Fibroblast of lung (primary cell): ENCODE measurements at regions not wholly inside any gene's neighbourhood (a gene's known extent, or its start where the extent isn't known, plus 50 kb on each side); places are given as distances from the start of the nearest gene placed in this dataset.

ENCODE experiments used
- DNase-seq, 2 donors: peaks; one replicate each; pipeline versions ENCODE4 v3.0.0 to v3.0.0-alpha.2; 2010; ENCODE audit warnings: low read depth in 2 of 2
- H2AFZ ChIP-seq: 2 replicates; pipeline ENCODE4 v1.5.1; 2012; ENCODE audit warnings: low read length, control low read depth, inconsistent platforms
- H3K27ac ChIP-seq: 2 replicates; pipeline ENCODE4 v1.5.1; 2011; ENCODE audit warnings: low read length, control low read depth; ENCODE audit not compliant: insufficient read depth
- H3K27me3 ChIP-seq: 2 replicates; pipeline ENCODE4 v1.5.1; 2011; ENCODE audit warnings: mild to moderate bottlenecking, low read length; ENCODE audit not compliant: control insufficient read depth, insufficient read depth
- H3K36me3 ChIP-seq: 2 replicates; pipeline ENCODE4 v1.5.1; 2011; ENCODE audit warnings: low read length; ENCODE audit not compliant: control insufficient read depth, insufficient read depth
- H3K4me1 ChIP-seq: 2 replicates; pipeline ENCODE4 v1.5.1; 2011; ENCODE audit warnings: low read length; ENCODE audit not compliant: control insufficient read depth, insufficient read depth; ENCODE audit errors: extremely low read depth
- H3K4me2 ChIP-seq: 2 replicates; pipeline ENCODE4 v1.5.1; 2011; ENCODE audit warnings: low read length, control low read depth; ENCODE audit not compliant: insufficient read depth; ENCODE audit errors: extremely low read depth
- H3K4me3 ChIP-seq, 4 experiments: fragments of 200-600 bp in 1 of 4; sonication (generic) in 1 of 4; replicated peaks in 1 of 4; 2 replicates each; pipeline ENCODE4 v1.5.1; 2011 to 2016; ENCODE audit warnings: low read length in 4 of 4, low read depth in 3 of 4, mild to moderate bottlenecking in 3 of 4, control low read depth in 2 of 4, inconsistent platforms in 1 of 4, mixed read lengths in 1 of 4; ENCODE audit not compliant: insufficient read depth in 1 of 4; ENCODE audit errors: control extremely low read depth in 1 of 4
- H3K79me2 ChIP-seq: 2 replicates; pipeline ENCODE4 v1.5.1; 2012; ENCODE audit warnings: mild to moderate bottlenecking, low read length, inconsistent platforms; ENCODE audit not compliant: control insufficient read depth, insufficient read depth
- H3K9ac ChIP-seq: 2 replicates; pipeline ENCODE4 v1.5.1; 2011; ENCODE audit warnings: mild to moderate bottlenecking, low read length, control low read depth; ENCODE audit not compliant: insufficient read depth
- H3K9me3 ChIP-seq: 2 replicates; pipeline ENCODE4 v1.5.1; 2012; ENCODE audit warnings: low read depth, low read length; ENCODE audit not compliant: control insufficient read depth, insufficient read depth
- H4K20me1 ChIP-seq: 2 replicates; pipeline ENCODE4 v1.5.1; 2011; ENCODE audit warnings: low read length; ENCODE audit not compliant: control insufficient read depth, insufficient read depth; ENCODE audit errors: extremely low read depth
- CTCF ChIP-seq, 2 donors: IDR thresholded peaks in 1 of 2; conservative IDR thresholded peaks in 1 of 2; 1 replicate in 1 of 2; 2 replicates in 1 of 2; pipeline ENCODE4 v1.5.1; 2011 to 2012; ENCODE audit warnings: low read length in 2 of 2, control low read depth in 1 of 2, inconsistent platforms in 1 of 2, low read depth in 1 of 2, mild to moderate bottlenecking in 1 of 2
- EZH2 ChIP-seq: IDR thresholded peaks from 2 replicates; pipeline ENCODE4 v1.5.1; 2012; ENCODE audit warnings: low read length, control low read depth, mild to moderate bottlenecking; ENCODE audit errors: missing control alignments

- Histone ChIP-seq H3K79me2 (no peaks in the 10 kb centered on the region), H3K4me1 (no peaks in the 10 kb centered on the region), H3K27me3 (no peaks in the 10 kb centered on the region), H3K36me3 (no peaks in the 10 kb centered on the region), H2AFZ (no peak overlapping the region), H3K27ac (no peak overlapping the region), H3K9me3 (no peaks in the 10 kb centered on the region), H4K20me1 (no peaks in the 10 kb centered on the region), H3K4me3 (no peak overlapping the region), H3K4me2 (no peak overlapping the region), H3K9ac (no peak overlapping the region)
- DNase-seq = peak in 1 of 2 donors; percentile 73
- TF ChIP-seq EZH2 (no peak), CTCF (conservative IDR thresholded peaks at IDR 0.05 in 1 of 2, IDR thresholded peaks at IDR 0.05 in 1 of 2; ENCODE audit: low read depth in 1 of 2, low read length in 2 of 2) (no peak)
Measured at GRCh38 chr2:19664646-19665045, 237.1 kb downstream of the TTC32 start.

GRCh38 chr2:19659024-19659792 is 242.6 kb downstream of the TTC32 start:
- Histone ChIP-seq H4K20me1 (no peaks in the 10 kb centered on the region), H3K4me3 (no peak overlapping the region), H3K27ac (no peak overlapping the region), H3K27me3 (no peaks in the 10 kb centered on the region), H3K36me3 (no peaks in the 10 kb centered on the region), H3K4me1 (no peaks in the 10 kb centered on the region), H3K79me2 (no peaks in the 10 kb centered on the region), H3K9me3 (no peaks in the 10 kb centered on the region), H2AFZ (no peak overlapping the region), H3K9ac (no peak overlapping the region), H3K4me2 (no peak overlapping the region)
- TF ChIP-seq EZH2 = no peak
- TF ChIP-seq CTCF (conservative IDR thresholded peaks at IDR 0.05 in 1 of 2, IDR thresholded peaks at IDR 0.05 in 1 of 2; ENCODE audit: low read depth in 1 of 2, low read length in 2 of 2) = no peak
- no peak for DNase-seq

DNA sequence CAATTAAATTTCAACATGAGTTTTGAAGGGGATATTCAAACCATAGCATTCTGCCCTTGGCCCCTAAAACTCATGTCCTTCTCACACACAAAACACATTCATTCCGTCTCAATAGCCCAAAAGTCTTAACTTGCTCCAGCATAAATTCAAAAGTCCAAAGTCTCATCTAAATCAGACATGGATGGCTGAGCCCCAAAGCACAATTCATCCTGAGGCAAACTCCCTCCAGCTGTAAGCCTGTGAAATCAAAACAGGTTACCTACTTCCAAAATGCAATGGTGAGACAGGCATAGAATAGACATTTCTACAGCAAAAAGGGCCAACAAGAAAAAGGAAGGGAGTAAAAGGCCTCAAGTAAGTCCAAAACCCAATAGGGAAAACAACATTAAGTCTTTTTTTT is 245.8 kb downstream of the TTC32 start:
- Histone ChIP-seq H3K36me3 (no peaks in the 10 kb centered on the region), H3K27me3 (no peaks in the 10 kb centered on the region), H3K9me3 (no peaks in the 10 kb centered on the region), H3K27ac (no peak overlapping the region), H3K9ac (no peak overlapping the region), H3K4me2 (no peak overlapping the region), H3K4me1 (no peaks in the 10 kb centered on the region), H3K79me2 (no peaks in the 10 kb centered on the region), H3K4me3 (no peak overlapping the region), H4K20me1 (no peaks in the 10 kb centered on the region), H2AFZ (no peak overlapping the region)
- no peak for DNase-seq
- no peak for TF ChIP-seq EZH2
- no peak for TF ChIP-seq CTCF (conservative IDR thresholded peaks at IDR 0.05 in 1 of 2, IDR thresholded peaks at IDR 0.05 in 1 of 2; ENCODE audit: low read depth in 1 of 2, low read length in 2 of 2)
